Nephron (organoid): ENCODE measurements at regions not wholly inside any gene's neighbourhood (a gene's known extent, or its start where the extent isn't known, plus 50 kb on each side); places are given as distances from the start of the nearest gene placed in this dataset.

Experiments used
- H3K27ac Mint-ChIP-seq, 3 experiments: 2 replicates each; pipeline ENCODE4 v1.8.0; 2020; ENCODE audit warnings: mixed read lengths in 3 of 3, mild to moderate bottlenecking in 2 of 3, moderate library complexity in 1 of 3
- H3K27me3 Mint-ChIP-seq: 2 replicates; pipeline ENCODE4 v1.8.0; 2021; ENCODE audit warnings: low read depth, mild to moderate bottlenecking, moderate library complexity, mixed read lengths
- H3K36me3 Mint-ChIP-seq: 2 replicates; pipeline ENCODE4 v1.8.0; 2020; ENCODE audit warnings: low read depth, mixed read lengths
- H3K4me1 Mint-ChIP-seq: 2 replicates; pipeline ENCODE4 v1.8.0; 2020; ENCODE audit warnings: mixed read lengths
- H3K4me3 Mint-ChIP-seq, 3 experiments: 2 replicates each; pipeline ENCODE4 v1.8.0; 2020; ENCODE audit warnings: mild to moderate bottlenecking in 3 of 3, mixed read lengths in 3 of 3, moderate library complexity in 2 of 3
- H3K9me3 Mint-ChIP-seq: 2 replicates; pipeline ENCODE4 v1.8.0; 2020; ENCODE audit warnings: mixed read lengths
- TF ChIP-seq, protein P1 (sequence below), 3 experiments: fragments of 200-600 bp; sonication (generic); IDR thresholded peaks; one replicate each; pipeline ENCODE4 v1.5.0; 2021; ENCODE audit warnings: antibody characterized with exemption in 3 of 3; ENCODE audit not compliant: unreplicated experiment in 3 of 3

DNA sequence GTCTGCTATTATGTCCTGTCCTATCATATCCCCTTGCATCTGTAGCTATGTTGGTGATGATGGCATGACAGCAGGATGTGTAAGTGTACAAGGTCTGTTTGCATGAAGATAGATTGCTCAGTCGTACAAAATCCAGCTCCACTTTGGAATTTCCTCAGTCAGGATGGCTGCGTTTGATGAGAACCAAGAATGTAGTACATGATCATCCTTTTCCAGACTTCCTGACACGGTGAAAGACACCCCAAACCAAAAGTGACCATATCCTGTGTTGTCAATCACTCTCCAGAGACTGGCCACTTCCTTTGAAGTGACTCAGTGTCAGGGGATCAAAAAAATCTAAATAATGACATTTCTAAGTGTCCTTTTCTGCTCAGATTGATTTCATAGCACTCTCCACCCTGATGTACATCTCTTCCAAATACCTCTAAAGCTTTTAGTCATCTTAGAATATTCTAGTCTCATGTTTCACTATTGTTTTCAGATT is 213.4 kb downstream of the PLK2 start:
- H3K9me3 Mint-ChIP-seq = no peaks in the 10 kb centered on the region
- no peak overlapping the region for H3K4me3 Mint-ChIP-seq
- TF ChIP-seq, protein P1, sequence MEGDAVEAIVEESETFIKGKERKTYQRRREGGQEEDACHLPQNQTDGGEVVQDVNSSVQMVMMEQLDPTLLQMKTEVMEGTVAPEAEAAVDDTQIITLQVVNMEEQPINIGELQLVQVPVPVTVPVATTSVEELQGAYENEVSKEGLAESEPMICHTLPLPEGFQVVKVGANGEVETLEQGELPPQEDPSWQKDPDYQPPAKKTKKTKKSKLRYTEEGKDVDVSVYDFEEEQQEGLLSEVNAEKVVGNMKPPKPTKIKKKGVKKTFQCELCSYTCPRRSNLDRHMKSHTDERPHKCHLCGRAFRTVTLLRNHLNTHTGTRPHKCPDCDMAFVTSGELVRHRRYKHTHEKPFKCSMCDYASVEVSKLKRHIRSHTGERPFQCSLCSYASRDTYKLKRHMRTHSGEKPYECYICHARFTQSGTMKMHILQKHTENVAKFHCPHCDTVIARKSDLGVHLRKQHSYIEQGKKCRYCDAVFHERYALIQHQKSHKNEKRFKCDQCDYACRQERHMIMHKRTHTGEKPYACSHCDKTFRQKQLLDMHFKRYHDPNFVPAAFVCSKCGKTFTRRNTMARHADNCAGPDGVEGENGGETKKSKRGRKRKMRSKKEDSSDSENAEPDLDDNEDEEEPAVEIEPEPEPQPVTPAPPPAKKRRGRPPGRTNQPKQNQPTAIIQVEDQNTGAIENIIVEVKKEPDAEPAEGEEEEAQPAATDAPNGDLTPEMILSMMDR (IDR thresholded peaks at IDR 0.05; ENCODE audit: unreplicated experiment in 3 of 3) = no peak
- H3K27me3 Mint-ChIP-seq = no peaks in the 10 kb centered on the region
- no peaks in the 10 kb centered on the region for H3K36me3 Mint-ChIP-seq
- H3K4me1 Mint-ChIP-seq = no peaks in the 10 kb centered on the region
- H3K27ac Mint-ChIP-seq = no peak overlapping the region

DNA sequence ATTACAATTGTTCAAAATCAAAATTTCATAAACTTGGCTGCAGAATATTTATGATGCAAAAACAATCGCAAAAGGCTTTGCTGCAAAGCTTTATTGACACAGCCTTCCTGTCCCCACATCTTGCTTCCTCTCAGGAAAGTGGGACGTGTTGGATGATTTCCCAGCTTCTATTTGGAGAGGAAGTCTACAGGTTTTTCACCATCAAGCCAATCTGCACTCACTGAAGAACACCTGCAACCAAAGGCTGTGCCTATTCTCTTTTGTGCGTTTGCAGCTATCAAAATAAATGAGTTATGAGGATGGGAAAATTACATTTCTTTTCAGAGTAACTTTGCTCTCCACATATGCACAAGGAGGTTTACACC is 214.4 kb downstream of the PLK2 start:
- H3K9me3 Mint-ChIP-seq = no peaks in the 10 kb centered on the region
- no peak overlapping the region for H3K27ac Mint-ChIP-seq

DNA sequence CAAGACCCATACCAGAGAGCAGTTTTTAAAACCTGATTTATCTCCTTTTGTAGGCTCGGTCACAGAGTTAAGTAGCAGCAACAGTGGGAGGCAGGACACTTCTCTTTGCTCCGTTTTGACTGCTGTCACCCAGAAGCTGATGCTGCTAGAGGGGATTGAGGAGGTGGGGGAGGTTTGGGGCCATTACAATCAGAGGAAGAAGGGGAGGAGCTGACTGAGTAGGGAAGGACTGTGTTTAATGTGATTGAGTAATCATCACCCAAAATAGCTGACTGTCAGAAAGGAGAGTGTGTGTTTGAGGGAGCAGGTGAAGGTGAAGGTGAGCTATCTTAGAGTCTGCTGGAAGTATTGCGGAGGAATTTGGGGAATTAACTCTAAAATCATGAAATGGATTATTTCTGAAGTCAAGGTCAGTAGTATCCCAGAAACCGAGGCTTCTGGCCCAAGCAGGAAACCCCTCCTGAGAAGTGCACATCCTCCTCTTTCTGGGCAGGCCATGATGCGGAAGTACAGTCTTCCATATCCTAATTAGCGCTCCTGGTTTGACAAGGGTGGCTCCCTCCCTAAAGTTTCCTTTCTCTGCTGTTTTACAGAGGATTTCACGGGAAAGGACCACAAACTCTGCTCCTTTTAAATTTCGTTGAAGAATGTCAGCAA is 214.9 kb downstream of the PLK2 start:
- TF ChIP-seq, protein P1 (IDR thresholded peaks at IDR 0.05; ENCODE audit: unreplicated experiment in 3 of 3) = no peak
- Mint-ChIP-seq H3K36me3 (no peaks in the 10 kb centered on the region), H3K27ac (peak overlapping the region in 2 of 3 experiments; percentile 2 to 11), H3K4me1 (no peaks in the 10 kb centered on the region), H3K27me3 (no peaks in the 10 kb centered on the region), H3K9me3 (no peaks in the 10 kb centered on the region), H3K4me3 (no peak overlapping the region)

More for the DNA sequence above, 214.4 kb downstream of the PLK2 start:
- Mint-ChIP-seq H3K36me3 (no peaks in the 10 kb centered on the region), H3K4me1 (no peaks in the 10 kb centered on the region), H3K4me3 (no peak overlapping the region), H3K27me3 (no peaks in the 10 kb centered on the region)
- TF ChIP-seq, protein P1 (IDR thresholded peaks at IDR 0.05; ENCODE audit: unreplicated experiment in 3 of 3) = no peak

DNA sequence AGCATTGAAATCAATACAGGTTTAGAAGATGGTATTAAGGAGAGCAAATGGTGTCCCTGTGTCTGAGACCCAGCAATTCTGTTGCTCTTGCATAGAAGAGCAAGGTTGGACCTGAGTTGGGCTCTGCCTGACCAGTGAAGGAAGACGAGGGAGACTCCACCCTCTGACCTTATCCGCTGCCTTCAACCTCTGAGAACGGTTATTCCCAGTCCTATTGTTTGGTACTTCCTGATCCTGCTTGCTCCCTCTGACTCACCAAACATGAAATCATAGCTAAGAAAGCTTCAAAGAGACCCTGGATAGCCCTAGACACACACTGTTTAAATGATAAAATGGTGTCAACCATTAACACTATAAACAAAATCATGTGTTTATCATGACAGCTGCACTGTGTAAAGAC is 218.5 kb downstream of the PLK2 start:
- Mint-ChIP-seq H3K4me1 (no peaks in the 10 kb centered on the region), H3K27ac (no peak overlapping the region), H3K36me3 (no peaks in the 10 kb centered on the region), H3K27me3 (no peaks in the 10 kb centered on the region), H3K9me3 (no peaks in the 10 kb centered on the region), H3K4me3 (no peak overlapping the region)
- TF ChIP-seq, protein P1 (IDR thresholded peaks at IDR 0.05; ENCODE audit: unreplicated experiment in 3 of 3) = no peak

DNA sequence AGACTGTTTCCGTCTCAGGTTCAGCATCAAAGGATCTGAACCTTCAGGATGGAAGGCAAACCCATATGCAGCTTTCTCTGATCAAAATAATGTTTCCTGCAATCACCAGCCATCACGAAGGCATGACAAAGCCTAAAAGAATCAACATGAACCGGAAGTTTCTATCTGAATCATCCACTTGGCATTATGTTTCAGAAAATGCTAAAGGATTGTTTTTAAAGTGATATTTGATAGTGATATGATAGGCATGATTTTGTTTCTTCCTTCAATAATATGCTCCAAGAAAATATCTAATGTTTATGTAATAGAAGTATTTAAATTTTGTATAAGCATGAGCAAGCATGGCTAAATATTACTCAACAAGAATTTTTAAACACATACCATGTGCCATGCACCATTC is 219.6 kb downstream of the PLK2 start:
- Mint-ChIP-seq H3K27ac (no peak overlapping the region), H3K4me1 (no peaks in the 10 kb centered on the region), H3K36me3 (no peaks in the 10 kb centered on the region), H3K9me3 (no peaks in the 10 kb centered on the region), H3K4me3 (no peak overlapping the region), H3K27me3 (no peaks in the 10 kb centered on the region)
- TF ChIP-seq, protein P1 (IDR thresholded peaks at IDR 0.05; ENCODE audit: unreplicated experiment in 3 of 3) = no peak

DNA sequence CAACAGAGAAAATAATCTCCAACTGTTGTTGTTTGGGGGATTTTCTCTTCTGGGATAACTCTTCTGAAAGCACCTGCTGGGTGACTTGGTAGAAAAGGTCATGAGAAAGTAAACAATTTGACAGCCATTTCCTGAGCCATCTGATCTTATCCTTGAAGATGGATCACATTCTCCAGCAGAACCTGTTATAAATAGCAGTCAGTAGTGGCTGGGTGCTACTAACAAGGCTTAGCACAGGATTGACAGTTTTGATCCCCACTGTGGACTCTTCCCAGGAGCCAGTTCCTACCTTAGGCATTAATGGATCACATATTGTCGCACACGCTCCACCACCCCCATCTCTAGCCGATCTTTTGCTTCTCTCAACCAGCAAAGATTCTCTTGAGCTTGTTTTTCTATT is 220.2 kb downstream of the PLK2 start:
- H3K4me1 Mint-ChIP-seq = no peaks in the 10 kb centered on the region
- H3K36me3 Mint-ChIP-seq = no peaks in the 10 kb centered on the region
- H3K4me3 Mint-ChIP-seq = no peak overlapping the region
- H3K27ac Mint-ChIP-seq = no peak overlapping the region
- H3K27me3 Mint-ChIP-seq = no peaks in the 10 kb centered on the region
- H3K9me3 Mint-ChIP-seq = no peaks in the 10 kb centered on the region
- TF ChIP-seq, protein P1 (IDR thresholded peaks at IDR 0.05; ENCODE audit: unreplicated experiment in 3 of 3) = no peak
